HG02588 (cell line): ENCODE measurements at regions not wholly inside any gene's neighbourhood (a gene's known extent, or its start where the extent isn't known, plus 50 kb on each side); places are given as distances from the start of the nearest gene placed in this dataset.
"Not testable (repeated sequence)": the region's sequence is repeated elsewhere in the genome, so short reads cannot be mapped to it uniquely, and the experiment has no call there.

Experiments used
- ATAC-seq: cut with Tn5 transposase; IDR thresholded peaks from one replicate; pipeline ENCODE4 v1.9.1; 2021; ENCODE audit warnings: mild to moderate bottlenecking, moderate library complexity; ENCODE audit not compliant: unreplicated experiment

DNA sequence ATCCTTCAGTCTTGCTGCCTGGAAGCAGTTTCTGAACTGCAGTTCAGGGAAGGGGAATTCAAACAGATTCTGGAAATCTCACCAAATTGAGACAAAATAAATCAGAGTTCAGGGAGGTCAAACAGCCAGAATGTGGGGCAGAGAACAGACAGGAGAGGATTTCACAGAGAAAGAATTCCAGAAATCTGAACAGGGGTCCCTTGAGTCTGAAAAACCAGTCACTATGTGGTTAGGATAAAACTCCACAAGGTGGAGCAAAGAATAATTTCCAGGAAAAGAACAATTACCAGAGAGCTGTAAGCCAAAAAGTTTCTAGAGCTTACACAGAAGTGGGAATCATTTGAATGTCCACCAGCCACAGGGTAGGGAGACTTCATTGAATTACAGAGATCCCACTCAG is 84.7 kb downstream of the URB2 start:
- ATAC-seq = no peak

DNA sequence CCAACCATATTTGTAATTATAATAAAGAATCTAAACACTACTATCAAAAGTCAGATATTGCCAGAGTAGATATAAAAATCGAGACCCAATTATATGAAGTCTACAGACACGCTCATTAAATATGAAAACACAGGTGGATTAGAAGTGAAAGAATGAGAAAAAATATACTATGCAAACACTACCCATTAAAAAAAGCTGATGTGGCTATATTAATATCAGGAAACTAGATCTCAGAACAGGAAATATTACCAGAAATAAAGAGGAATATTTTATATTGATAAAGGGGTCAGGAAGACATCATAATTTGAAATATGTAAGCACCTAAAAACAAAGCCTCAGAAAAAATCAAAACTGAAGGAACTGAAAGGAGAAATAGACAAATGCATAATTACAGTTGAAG is 88.3 kb downstream of the URB2 start:
- ATAC-seq = no peak

DNA sequence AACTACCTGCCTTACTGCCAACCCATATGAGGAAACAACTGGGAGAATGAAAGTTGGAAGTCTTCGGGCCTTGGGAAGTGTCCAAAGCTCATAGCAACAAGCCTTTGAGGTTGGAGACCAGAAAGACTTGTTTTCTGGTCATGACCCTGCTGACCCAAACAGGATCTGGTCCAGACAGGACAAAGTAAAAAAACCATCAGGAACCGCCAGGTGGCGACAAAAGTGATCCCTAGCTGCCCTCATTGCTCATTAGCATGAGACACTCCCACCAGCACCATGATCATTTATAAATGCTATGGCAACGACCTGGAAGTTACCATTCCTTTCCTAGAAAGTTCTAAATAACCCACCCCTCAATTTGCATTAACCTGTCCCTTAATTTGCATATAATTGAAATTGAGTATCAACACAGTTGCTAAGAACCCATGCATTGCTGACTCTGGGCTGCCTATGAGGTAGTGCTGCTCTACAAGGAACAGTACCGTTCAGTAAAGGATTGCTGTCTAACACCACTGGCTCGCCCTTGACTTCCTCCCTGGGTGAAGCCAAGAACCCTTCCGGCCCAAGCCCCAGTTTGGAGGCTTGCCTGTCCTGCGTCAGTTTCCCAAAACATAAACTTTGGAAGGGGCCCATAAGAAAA is 89.0 kb downstream of the URB2 start:
- ATAC-seq = no peak

GRCh38 chr1:229716069-229716468 is 90.0 kb downstream of the URB2 start:
- ATAC-seq = no peak

GRCh38 chr1:229716704-229717103 is 90.7 kb downstream of the URB2 start:
- ATAC-seq = no peak

GRCh38 chr1:229717786-229718576 is 91.9 kb downstream of the URB2 start:
- no peak for ATAC-seq

GRCh38 chr1:229726061-229726460 is 100.0 kb downstream of the URB2 start:
- ATAC-seq = no peak

GRCh38 chr1:229729916-229730315 is 103.9 kb downstream of the URB2 start:
- ATAC-seq = no peak

DNA sequence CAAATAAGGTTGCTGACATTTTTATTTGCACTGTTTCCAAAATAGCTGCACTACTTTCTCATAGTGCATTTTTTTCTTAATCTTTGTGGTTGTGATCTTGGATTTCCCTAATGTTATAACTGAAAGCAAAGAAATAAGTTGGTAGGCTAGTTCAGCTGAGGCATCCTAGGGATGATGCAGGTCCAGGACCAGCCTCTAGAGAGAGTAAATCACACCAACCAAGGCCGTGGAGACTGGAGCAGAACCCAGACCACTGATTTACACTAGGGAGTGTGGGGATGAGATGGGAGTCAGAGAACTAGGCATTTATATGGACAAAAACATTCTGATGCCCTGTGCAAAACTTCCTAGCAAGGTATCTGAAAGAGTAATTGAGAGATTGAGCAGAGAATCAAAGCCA is 104.5 kb downstream of the URB2 start:
- ATAC-seq = no peak

GRCh38 chr1:229732061-229732460 is 106.0 kb downstream of the URB2 start:
- no peak for ATAC-seq

GRCh38 chr1:229736376-229736775 is 110.3 kb downstream of the URB2 start:
- no peak for ATAC-seq

DNA sequence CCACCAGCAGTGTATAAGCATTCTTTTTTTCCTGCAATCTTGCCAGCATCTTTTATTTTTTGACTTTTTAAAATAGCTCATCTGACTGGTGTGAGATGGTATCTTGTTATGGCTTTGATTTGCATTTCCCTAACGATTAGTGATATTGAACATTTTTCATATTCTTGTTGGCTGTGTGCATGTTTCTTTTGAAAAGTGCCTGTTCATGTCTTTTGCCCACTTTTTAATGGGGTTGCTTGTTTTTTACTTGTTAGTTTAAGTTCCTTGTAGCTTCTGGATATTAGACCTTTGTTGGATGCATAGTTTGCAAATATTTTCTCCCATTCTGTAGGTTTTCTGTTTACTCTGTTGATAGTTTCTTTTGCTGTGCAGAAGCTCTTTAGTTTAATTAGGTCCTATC is 116.6 kb downstream of the URB2 start:
- not testable (repeated sequence) for ATAC-seq

DNA sequence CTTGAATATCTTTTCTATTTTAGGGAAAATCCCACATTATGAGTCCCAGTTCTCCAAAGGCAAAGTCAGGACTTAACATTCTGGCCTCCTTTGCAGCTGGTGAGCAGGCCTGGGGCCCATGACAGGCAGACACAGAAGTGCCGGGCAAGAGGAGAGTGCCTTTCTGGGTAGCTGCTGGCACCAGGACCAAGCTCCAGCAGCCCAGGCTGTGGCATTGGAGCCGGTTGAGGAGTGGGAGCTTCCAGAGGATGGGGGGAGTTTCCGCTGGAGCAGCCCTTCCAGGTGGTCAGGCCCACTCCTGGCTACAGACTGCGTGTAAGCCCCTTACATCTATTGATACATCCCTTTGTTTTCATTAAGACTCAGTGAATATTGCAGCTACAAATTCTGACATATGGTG is 123.9 kb downstream of the URB2 start:
- no peak for ATAC-seq

DNA sequence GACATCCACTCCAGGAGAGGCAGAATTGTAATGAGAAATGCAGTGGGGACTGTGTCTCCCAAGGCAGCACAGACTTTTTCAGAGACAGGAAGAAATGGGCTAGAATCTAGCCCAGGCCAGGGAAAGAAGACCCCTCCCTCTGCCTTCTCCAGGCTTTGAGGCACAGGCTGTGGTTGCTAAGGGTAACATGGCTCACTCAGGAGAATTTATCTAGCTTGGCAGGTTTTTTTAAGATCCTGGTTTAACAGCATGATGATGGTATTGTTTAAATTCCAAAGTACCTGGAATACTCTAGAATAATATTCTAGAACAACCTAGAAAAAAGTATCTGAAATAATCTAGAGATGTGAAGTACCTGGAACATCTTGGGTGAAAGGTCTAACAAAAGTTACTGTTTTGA is 125.6 kb downstream of the URB2 start:
- no peak for ATAC-seq

- ATAC-seq = no peak
Measured at GRCh38 chr1:229752679-229753078, 126.6 kb downstream of the URB2 start.

DNA sequence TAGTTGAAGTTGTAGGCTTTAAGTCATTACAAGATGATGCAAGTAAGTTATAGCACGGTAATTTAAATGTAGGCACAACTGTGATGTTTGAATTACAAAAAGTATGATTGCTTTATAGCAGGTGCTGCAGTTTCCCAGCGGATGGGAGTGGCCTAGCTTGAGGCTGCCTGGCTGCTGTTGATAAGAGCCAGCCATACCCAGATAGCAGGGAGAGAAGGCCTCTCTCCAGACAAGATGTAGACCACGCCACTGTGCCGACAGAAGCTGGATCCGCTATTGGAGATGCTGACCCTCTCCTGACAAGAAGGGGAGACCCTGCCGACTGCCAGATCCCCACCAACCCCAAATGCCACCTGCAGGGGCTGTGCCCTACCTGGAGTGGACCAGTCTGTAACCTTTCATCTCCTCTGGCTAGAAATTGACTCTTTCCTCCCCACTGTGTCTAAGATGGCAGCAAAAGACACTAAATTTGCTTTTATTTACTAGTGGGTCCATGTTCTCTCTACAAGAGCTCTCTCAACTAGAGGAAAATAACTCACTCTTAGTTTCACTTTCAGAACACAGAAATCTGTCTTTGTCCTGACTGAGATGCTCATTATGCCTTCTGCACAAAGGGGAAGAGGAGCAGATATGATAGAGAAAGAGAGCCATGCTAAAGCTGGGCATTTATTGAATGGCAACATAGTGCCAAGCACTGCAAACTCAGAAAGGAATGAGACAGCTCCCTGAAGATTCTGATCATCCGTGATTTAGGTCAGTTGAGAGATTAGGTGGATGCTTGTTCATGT is 127.9 kb downstream of the URB2 start:
- no peak for ATAC-seq

GRCh38 chr1:229756666-229757065 is 130.6 kb downstream of the URB2 start:
- ATAC-seq = no peak

DNA sequence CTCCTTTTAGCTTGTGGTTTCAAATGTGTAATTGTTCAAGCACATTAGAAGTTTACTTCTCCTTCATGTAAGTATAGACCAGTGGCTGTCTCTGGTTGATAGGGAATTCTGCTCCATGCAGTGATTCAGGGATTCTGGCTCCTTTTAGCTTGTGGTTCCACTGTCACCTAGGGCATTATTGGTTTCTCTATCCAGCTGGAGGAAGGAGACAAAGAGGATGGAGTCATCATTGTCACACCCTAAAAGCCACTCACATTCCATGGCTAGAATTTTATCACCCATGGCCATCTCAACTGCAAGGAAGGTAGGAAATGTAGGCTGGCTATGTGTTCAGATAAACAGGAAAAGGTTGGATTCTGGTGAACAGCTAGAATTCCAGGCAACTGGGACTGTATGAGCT is 131.2 kb downstream of the URB2 start:
- ATAC-seq = no peak

GRCh38 chr1:229758101-229759036 is 132.3 kb downstream of the URB2 start:
- no peak for ATAC-seq

- ATAC-seq = no peak
Measured at GRCh38 chr1:229759037-229759435, 133.0 kb downstream of the URB2 start.

DNA sequence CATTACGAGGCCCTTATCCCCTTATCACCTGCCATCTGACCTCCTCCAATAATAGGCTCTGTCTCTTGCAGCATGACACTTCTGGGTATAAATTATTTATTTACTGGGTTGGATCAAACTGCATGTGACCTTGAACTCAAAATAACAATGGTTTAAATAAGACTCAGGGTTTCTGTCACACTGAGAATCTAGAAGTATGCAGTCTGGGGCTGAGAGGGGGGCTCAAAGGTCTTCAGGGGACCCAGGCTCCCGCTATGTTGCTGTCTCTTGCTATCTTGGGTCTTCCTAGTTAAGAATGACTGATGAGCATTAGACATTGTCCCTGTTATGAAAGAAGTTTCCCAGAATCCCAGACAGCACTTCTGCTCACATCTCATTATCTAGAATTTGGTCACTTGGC is 133.5 kb downstream of the URB2 start:
- ATAC-seq = no peak
